GM18873 (cell line): ENCODE measurements at regions not wholly inside any gene's neighbourhood (a gene's known extent, or its start where the extent isn't known, plus 50 kb on each side); places are given as distances from the start of the nearest gene placed in this dataset.
"Not testable (repeated sequence)": the region's sequence is repeated elsewhere in the genome, so short reads cannot be mapped to it uniquely, and the experiment has no call there.

Source experiments
- ATAC-seq: cut with Tn5 transposase; IDR thresholded peaks from one replicate; pipeline ENCODE4 v1.9.1; 2021; ENCODE audit warnings: mild to moderate bottlenecking, moderate library complexity, moderate number of reproducible peaks; ENCODE audit not compliant: unreplicated experiment, low FRiP score

DNA sequence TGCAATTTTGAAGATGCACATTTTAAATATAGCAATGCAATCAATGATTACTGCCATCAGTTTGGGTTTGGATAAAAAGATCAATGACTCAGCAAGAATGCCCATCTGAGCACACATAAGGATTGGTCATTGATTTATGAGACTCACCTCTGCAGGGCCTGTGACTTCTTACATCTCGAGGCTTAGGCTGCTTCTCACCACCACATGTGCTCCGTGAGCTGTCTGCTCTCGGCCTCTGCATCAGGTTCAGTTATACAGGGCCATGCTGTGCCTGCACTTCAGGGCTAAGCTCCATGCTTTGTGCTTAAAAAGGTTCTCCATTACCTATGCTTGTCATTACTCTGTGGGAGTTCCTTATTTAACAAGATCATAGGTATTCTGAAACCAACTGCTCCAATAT, 887.5 kb downstream of the DIPK2A start:
- ATAC-seq: no peak

DNA sequence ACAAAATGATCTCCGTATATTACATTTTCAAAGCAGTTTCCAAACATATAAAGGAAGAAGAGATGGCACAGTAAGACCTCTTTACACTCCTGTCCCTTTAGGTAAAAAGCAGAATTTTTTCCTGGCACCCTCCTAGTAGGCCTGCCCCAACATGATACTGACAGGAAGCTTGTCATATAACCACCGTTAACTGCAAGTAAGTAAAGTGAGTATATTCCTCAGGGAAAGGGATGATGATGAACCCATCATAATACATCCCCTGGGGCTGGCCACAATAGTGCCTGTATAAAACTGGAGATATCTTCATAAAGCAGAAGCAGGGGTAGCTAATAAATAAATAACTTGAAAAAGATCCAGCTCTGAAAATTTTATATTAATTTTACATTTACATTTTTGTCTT, 893.0 kb downstream of the DIPK2A start:
- no peak for ATAC-seq

DNA sequence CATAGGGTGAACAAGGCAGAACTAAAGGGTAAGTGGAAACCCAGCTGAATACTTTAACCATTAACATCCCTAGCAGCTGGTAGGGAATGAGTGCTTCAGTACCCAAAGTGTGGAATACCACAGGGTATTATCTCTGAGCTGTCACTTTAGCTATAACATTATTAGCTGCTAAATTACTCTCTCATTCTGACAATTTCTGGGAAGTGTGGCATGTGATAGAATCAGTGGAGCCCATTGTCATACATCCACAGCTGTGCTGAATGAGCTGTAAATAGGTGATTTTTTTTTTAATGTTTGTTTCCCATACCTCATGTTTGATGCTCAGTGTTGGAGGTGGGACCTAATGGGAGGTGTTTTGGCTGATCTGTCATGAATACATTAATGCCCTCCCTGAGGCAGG, 894.3 kb downstream of the DIPK2A start:
- ATAC-seq: no peak

DNA sequence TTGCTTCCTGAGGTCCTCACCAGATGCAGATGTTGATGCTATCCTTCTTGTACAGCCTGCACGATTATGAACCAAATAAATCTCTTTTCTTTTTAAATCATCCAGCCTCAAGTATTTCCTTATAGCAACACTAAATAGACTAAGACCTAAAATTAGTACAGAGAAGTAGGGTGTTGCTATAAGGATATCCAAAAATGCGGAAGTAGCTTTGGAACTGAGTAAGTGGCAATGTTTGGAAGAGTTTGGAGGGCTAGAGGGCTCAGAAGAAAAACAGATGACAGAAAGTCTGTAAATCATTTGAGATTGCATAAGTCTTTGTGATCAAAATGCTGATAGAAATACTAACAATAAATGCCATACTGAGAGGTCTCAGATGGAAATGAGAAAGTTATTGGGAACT, 894.9 kb downstream of the DIPK2A start:
- no peak for ATAC-seq

DNA sequence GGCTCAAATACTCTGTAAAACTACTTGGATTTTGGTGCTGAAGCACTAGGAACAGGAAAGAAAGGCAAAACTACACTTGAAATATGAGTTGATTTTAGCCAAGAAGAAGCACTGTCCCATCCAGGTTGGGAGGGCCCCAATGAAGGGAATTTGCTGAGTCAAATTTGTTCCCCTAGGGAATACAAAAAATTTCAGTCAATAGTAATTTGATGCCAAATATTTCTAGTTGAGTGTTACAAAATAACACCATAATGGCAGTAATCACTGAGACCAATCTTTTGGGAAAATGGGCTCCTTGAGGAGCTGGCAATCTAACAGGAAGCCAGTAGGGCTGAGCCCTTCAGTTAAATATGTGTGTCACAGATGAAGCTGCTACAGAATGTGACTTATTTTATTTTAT, 896.9 kb downstream of the DIPK2A start:
- no peak for ATAC-seq

GRCh38 chr3:144873066-144873465, 901.4 kb downstream of the DIPK2A start:
- ATAC-seq: no peak

DNA sequence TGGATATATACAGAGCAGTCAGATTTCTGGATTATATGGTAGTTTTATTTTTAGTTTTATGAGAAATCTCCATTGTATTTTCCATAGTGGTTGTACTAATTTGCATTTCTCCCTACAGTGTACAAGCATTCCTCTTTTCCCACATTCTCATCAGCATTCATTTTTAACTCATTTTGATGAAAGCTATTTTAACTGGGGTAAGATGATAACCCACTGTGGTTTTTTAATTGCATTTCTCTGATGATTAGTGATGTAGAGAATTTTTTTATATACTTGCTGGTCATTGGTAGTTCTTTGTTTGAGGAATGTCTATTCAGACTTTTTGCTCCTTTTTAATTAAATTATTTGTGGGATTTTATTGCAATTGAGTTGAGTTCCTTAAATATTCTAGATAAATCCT, 903.6 kb downstream of the DIPK2A start:
- ATAC-seq: no peak

GRCh38 chr3:144877356-144877755, 905.7 kb downstream of the DIPK2A start:
- ATAC-seq: no peak

- no peak for ATAC-seq
Observed at GRCh38 chr3:144879701-144880100, 908.1 kb downstream of the DIPK2A start.

- no peak for ATAC-seq
Observed at GRCh38 chr3:144893980-144894379, 922.4 kb downstream of the DIPK2A start.

DNA sequence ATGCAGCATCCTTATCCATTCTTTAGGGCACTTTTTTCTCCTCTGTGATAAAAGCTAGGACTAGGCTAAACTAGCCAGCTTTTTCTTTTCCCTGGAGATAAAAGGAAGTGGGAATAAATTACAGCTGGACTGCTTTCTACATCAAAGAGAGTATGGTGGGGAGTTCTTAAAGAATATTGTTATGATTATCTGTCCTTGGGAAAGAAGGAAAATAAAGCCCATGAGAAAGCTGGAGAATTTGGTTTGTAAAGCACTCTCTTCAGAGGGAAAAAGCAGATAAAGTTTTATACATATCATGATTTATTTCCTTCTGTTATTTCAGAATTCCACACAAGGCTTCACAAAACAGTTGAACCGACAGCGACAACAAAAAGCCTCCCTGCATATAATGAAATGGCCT, 923.0 kb downstream of the DIPK2A start:
- ATAC-seq: no peak

- no peak for ATAC-seq
Observed at GRCh38 chr3:144900366-144900765, 928.7 kb downstream of the DIPK2A start.

DNA sequence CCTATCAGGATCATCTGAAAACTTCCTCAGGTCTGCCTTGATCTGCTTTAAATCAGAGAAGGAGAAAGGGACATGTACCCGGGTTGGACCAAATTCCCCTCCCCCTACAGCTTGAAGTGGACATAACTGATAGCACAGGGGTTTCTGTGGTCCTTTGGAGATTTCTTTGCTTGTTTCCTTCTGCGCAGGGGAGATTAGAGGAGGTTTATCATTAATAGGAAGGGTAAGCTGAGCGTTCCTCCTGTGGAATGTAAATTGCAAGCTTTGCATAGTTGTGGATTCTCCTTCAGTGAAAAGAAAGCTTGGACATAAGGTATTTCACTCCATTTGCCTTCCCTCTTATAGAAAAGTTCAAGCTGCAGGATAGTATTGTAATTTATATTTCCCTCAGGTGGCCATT, 936.0 kb downstream of the DIPK2A start:
- ATAC-seq: not testable (repeated sequence)

DNA sequence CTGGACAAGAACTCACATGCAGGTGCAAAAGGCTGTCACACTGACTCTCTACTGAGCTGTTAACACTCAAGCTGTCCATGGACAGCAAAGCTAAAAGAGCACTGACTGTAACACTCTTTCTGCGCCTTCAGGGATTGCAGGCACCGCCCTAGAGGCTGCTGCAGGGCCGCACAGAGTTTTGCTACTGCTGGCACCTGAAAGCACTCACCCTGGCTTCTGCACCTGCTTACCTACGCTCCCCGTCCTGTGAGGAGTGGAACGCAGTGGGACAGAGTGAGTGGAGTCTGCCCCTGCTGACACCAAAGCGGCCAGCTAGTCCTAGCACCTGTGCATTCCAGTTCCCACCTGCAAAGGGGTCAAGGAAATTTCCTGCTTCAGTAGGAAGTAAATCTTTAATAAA, 941.3 kb downstream of the DIPK2A start:
- ATAC-seq: no peak

GRCh38 chr3:144915202-144915601, 943.6 kb downstream of the DIPK2A start:
- no peak for ATAC-seq

- ATAC-seq: no peak
Observed at GRCh38 chr3:144921710-144922109, 950.1 kb downstream of the DIPK2A start.

GRCh38 chr3:144923046-144923775, 951.6 kb downstream of the DIPK2A start:
- no peak for ATAC-seq

DNA sequence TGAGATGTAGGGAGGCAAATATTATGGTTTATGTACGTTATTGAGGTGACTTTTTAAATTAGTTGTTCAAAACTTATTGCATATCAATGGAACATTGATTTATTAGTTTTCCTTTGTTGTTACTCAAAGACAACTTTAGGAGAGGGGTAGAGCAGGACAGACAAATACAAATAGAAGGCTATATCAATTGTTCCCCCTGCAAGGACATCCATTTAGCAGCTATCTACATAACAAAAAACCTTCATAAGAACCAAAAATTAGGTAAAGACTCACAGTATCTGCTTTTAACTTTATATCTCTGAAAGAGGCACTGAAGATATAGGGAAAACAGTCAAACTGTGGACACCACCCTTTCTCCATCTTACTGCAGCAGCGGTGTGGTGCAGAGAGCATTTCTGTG, 958.8 kb downstream of the DIPK2A start:
- no peak for ATAC-seq

DNA sequence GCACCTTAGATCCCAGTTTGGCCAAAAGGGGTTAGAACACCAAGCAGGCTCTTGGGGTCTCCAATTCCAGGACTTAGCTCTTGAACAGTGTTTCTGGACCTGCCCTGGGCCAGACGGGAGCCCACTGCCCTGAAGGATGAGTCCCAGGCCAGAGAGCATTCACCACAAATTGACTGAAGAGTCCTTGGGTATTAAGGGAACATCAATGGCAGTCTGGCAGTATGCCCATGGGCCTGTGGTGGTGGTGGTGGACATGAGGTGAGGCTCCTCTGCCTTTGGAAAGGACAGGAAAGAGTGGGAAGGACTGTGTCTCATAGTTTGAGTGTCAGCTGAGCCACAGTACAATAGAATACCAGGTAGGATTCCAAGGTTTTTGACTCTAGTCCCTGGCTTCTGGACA, 960.0 kb downstream of the DIPK2A start:
- ATAC-seq: no peak

GRCh38 chr3:144942093-144942837, 970.6 kb downstream of the DIPK2A start:
- no peak for ATAC-seq

DNA sequence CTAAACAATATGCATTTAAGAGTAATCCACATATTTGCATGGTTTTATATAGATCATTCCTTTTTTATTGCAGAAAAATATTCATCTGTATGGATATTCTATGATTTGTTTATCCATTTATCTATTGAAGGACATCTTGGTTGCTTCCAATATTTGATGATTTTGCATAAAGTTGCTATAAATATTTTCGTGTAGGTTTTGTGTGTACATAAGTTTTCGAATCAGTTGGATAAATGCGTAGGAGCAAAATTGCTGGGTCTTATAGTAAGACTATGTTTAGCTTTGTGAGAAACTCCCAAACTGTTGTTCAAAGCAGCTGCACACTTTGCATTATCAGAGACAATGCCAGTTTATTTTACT, 971.2 kb downstream of the DIPK2A start:
- ATAC-seq: no peak

- no peak for ATAC-seq
Observed at GRCh38 chr3:144947895-144948294, 976.3 kb downstream of the DIPK2A start.
